Esophagus squamous epithelium (tissue), 4 donors: ENCODE measurements at regions not wholly inside any gene's neighbourhood (a gene's known extent, or its start where the extent isn't known, plus 50 kb on each side); places are given as distances from the start of the nearest gene placed in this dataset.

ENCODE experiments used
- POLR2A ChIP-seq, 4 donors: fragments of 450-650 bp; IDR thresholded peaks; one replicate each; pipeline ENCODE4 v1.6.1; 2017; ENCODE audit warnings: antibody characterized with exemption in 4 of 4, mild to moderate bottlenecking in 4 of 4, moderate library complexity in 3 of 4
- TF ChIP-seq, protein P1 (sequence below), 6 experiments: fragments of 450-650 bp in 4 of 6; fragments of 200-600 bp in 2 of 6; sonication (generic) in 2 of 6; IDR thresholded peaks; one replicate each; pipeline ENCODE4 v1.5.1; 2016 to 2019; ENCODE audit warnings: antibody characterized with exemption in 6 of 6, mild to moderate bottlenecking in 4 of 6, moderate library complexity in 4 of 6

DNA sequence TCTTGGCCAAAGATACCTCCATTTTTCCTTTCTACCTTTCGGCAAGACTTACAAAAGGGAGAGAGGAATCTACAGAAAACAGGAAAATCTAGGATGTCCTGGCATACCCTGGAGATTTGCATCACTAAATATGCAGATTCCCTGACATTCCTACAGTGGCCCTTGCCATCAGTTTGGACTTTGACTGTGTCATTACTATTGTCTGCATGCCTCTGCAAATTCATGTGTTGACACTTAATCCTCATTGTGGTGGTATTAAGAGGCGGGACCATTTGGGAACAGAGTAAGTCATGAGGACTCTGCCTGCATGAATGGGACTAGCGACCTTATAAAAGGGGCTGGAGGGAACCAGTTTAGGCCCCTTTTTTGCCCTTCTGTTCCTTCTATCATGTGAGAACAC, 50.5 kb upstream of the DTNBP1 start:
- TF ChIP-seq, protein P1, sequence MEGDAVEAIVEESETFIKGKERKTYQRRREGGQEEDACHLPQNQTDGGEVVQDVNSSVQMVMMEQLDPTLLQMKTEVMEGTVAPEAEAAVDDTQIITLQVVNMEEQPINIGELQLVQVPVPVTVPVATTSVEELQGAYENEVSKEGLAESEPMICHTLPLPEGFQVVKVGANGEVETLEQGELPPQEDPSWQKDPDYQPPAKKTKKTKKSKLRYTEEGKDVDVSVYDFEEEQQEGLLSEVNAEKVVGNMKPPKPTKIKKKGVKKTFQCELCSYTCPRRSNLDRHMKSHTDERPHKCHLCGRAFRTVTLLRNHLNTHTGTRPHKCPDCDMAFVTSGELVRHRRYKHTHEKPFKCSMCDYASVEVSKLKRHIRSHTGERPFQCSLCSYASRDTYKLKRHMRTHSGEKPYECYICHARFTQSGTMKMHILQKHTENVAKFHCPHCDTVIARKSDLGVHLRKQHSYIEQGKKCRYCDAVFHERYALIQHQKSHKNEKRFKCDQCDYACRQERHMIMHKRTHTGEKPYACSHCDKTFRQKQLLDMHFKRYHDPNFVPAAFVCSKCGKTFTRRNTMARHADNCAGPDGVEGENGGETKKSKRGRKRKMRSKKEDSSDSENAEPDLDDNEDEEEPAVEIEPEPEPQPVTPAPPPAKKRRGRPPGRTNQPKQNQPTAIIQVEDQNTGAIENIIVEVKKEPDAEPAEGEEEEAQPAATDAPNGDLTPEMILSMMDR (IDR thresholded peaks at IDR 0.05) = no peak
- TF ChIP-seq POLR2A (IDR thresholded peaks at IDR 0.05) = no peak
